HEK293 (cell line): ENCODE measurements at regions not wholly inside any gene's neighbourhood (a gene's known extent, or its start where the extent isn't known, plus 50 kb on each side); places are given as distances from the start of the nearest gene placed in this dataset.

ENCODE experiments used
- HOXA7 ChIP-seq: sonication (generic); formaldehyde crosslinking; IDR thresholded peaks from 2 replicates; pipeline ENCODE4 v1.8.1; 2022; ENCODE audit warnings: missing genetic modification reagents, borderline replicate concordance
- ZNF133 ChIP-seq: fragments of 450-650 bp; formaldehyde crosslinking; IDR thresholded peaks from 2 replicates; pipeline ENCODE4 v1.5.1; 2016; ENCODE audit warnings: missing biosample characterization, missing genetic modification characterization
- ZNF416 ChIP-seq: fragments of 450-650 bp; formaldehyde crosslinking; IDR thresholded peaks from 2 replicates; pipeline ENCODE4 v1.5.1; 2016; ENCODE audit warnings: missing biosample characterization, missing genetic modification characterization
- ZNF621 ChIP-seq: fragments of 450-650 bp; formaldehyde crosslinking; IDR thresholded peaks from 2 replicates; pipeline ENCODE4 v1.5.1; 2017; ENCODE audit warnings: missing biosample characterization, missing genetic modification characterization
- TF ChIP-seq, protein P1 (sequence below): fragments of 450-650 bp; formaldehyde crosslinking; IDR thresholded peaks from 2 replicates; pipeline ENCODE4 v1.5.1; 2016; ENCODE audit warnings: missing biosample characterization, missing genetic modification characterization

DNA sequence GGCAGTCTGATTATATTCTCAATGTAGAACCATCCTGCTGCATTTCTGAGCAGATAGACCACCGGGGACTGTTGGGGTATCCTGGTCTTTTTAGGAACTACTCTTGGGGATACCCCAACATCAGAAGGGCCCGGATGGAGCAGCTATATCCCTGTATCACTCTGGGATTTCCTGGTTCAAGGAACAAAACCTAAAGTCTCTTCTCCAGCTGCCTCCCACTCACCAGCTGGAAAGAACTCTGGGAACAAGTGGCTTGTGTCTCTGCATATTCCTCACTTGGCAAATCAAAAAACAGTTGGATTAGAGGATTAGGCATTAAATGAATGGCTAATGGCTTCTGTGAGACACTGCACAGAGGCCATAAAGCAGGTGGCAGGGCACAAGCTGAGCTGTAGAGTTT is 62.3 kb upstream of the HS3ST2 start:
- TF ChIP-seq, protein P1, sequence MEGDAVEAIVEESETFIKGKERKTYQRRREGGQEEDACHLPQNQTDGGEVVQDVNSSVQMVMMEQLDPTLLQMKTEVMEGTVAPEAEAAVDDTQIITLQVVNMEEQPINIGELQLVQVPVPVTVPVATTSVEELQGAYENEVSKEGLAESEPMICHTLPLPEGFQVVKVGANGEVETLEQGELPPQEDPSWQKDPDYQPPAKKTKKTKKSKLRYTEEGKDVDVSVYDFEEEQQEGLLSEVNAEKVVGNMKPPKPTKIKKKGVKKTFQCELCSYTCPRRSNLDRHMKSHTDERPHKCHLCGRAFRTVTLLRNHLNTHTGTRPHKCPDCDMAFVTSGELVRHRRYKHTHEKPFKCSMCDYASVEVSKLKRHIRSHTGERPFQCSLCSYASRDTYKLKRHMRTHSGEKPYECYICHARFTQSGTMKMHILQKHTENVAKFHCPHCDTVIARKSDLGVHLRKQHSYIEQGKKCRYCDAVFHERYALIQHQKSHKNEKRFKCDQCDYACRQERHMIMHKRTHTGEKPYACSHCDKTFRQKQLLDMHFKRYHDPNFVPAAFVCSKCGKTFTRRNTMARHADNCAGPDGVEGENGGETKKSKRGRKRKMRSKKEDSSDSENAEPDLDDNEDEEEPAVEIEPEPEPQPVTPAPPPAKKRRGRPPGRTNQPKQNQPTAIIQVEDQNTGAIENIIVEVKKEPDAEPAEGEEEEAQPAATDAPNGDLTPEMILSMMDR = no peak
- TF ChIP-seq ZNF133 (tag by site-specific recombination) (no peak), ZNF416 (no peak), ZNF621 (no peak), HOXA7 (CRISPR knock-in tag) (no peak)
